ENCODE measurements at regions not wholly inside any gene's neighbourhood (a gene's known extent, or its start where the extent isn't known, plus 50 kb on each side); places are given as distances from the start of the nearest gene placed in this dataset.
"Not testable (repeated sequence)": the region's sequence is repeated elsewhere in the genome, so short reads cannot be mapped to it uniquely, and the experiment has no call there.

DNA sequence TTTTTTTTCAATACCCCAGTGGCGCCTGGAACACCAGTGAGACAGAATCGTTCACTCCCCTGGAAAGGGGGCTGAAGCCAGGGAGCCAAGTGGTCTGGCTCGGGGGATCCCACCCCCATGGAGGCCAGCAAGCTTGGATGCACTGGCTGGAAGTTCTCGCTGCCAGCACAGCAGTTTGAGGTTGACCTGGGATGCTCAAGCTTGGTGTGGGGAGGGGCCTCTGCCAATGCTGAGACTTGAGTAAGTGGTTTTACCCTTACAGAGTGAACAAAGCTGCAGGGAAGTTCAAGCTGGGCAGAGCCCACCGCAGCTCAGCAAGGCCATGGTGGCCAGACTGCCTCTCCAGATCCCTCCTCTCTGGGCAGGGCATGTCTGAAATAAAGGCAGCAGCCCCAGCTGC is 276.2 kb upstream of the CNTN6 start:
- no peak for DNase-seq (ENCODE audit: low read depth in 2 of 2)

- DNase-seq (ENCODE audit: low read depth in 2 of 2): no peak
Observed at GRCh38 chr3:834679-835078, 258.1 kb upstream of the CNTN6 start.

GRCh38 chr3:835096-835495 is 257.7 kb upstream of the CNTN6 start:
- DNase-seq (ENCODE audit: low read depth in 2 of 2): no peak

DNA sequence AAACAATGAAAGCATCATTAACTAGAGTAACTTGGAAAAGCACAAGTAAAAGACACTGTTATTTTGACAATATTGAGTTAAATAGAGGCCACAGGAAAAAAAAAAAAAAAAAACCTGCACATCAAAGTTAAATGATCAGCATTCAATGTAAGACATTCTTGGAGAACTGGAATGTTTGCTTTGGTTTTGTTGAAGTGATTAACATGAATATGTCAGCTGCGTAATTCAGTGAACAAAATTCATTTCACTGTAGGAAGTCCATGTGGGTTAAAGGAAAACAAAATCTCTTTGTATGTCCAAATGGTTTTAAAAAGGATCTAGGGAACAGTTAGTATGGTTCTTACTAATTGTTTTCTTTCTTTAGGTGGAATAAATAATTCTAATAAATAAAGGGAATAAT is 252.8 kb upstream of the CNTN6 start:
- DNase-seq (ENCODE audit: low read depth in 2 of 2): no peak

- DNase-seq (ENCODE audit: low read depth in 2 of 2): no peak
Observed at GRCh38 chr3:851098-851790, 241.6 kb upstream of the CNTN6 start.

DNA sequence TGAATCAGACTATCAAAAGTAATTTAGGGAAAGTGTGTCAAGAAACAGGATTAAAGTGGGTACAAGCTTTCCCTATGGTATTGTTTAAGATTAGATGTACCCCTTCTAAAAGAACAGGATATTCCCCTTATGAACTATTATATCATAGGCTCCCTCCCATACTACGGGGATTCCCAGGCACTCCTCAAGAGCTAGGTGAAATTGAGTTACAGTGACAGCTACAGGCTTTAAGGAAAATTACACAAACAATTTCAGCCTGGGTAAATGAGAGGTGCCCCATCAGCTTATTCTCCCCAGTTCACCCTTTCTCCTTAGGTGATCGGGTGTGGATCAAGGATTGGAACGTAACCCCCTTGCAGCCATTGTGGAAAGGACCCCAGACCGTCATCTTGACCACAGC is 240.8 kb upstream of the CNTN6 start:
- DNase-seq (ENCODE audit: low read depth in 2 of 2): no peak

DNA sequence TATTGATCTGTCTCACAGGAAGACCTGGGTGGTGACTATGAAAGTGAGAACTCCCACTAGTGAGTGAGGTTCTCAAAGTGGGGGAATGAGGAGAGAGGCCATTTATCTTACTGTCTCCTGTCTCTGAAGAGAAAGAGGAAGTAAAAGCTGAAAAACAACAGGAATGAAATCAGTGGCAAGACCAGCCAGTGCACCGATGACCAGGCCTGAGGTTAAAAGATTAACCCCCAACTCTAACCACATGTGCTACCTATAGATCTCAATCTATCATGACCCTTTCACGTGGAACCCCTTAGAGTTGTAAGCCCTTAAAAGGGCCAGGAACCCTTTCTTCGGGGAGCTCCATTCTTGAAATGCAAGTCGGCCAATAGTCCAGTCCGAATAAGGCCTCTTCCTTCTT is 239.3 kb upstream of the CNTN6 start:
- no peak for DNase-seq (ENCODE audit: low read depth in 2 of 2)

- DNase-seq (ENCODE audit: low read depth in 2 of 2): no peak
Observed at GRCh38 chr3:859135-859534, 233.7 kb upstream of the CNTN6 start.

DNA sequence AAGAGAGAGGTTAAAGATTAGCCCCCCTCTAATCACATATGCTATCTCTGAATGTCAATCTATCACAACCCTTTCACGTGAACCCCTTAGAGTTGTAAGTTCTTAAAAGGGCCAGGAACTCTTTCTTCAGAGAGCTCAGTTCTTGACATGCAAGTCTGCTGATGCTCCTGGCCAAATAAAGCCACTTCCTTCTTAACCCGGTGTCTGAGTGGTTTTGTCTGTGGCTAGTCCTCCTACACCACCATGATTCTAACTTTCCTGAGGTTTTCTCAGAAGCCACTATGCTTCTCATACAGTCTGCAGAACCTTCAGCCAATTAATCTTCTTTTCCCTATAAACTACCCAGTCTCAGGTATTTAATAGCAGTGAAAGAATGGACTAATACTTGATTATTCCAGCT is 231.1 kb upstream of the CNTN6 start:
- DNase-seq (ENCODE audit: low read depth in 2 of 2): no peak

GRCh38 chr3:869269-869668 is 223.6 kb upstream of the CNTN6 start:
- no peak for DNase-seq (ENCODE audit: low read depth in 2 of 2)

- DNase-seq (ENCODE audit: low read depth in 2 of 2): no peak
Observed at GRCh38 chr3:869734-870133, 223.1 kb upstream of the CNTN6 start.

- DNase-seq (ENCODE audit: low read depth in 2 of 2): no peak
Observed at GRCh38 chr3:871651-872050, 221.2 kb upstream of the CNTN6 start.

- DNase-seq (ENCODE audit: low read depth in 2 of 2): no peak
Observed at GRCh38 chr3:877001-877400, 215.8 kb upstream of the CNTN6 start.

DNA sequence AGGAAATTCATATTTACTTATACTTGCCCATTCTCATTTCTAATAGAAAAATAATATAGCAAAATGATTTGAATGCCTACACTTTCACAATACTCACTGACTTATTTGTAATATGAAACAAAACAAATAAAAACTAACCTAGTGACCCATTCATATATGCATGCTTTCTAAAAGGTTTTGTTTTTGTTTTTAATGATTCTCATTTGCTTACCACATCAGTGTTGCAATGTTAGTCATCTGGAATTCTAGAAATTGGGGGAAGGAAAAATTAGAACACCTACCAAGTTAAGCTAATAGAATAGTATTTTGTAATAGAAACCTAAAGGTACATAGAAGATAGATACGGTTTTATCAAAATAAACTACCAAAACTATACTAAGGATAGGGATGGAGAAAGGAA is 214.1 kb upstream of the CNTN6 start:
- DNase-seq (ENCODE audit: low read depth in 2 of 2): no peak

- no peak for DNase-seq (ENCODE audit: low read depth in 2 of 2)
Observed at GRCh38 chr3:880371-880770, 212.5 kb upstream of the CNTN6 start.

GRCh38 chr3:882533-882932 is 210.3 kb upstream of the CNTN6 start:
- no peak for DNase-seq (ENCODE audit: low read depth in 2 of 2)

- no peak for DNase-seq (ENCODE audit: low read depth in 2 of 2)
Observed at GRCh38 chr3:901953-902778, 190.7 kb upstream of the CNTN6 start.

DNA sequence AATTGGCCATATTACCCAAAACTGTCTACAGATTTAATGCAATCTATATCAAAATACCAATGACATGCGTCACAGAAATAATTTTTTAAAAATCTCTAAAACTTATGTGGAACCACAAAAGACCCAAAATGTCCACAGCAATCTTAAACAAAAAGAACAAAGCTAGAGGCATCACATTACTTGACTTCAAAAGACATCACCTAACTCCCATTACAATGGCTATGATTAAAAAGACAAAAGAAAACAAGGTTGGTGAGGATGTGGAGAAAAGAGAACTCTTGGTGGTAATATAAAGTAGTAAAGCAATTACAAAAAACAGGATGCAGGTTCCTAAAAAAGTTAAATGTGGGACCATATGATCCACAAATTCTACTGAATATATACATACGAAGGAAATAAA is 187.6 kb upstream of the CNTN6 start:
- DNase-seq (ENCODE audit: low read depth in 2 of 2): no peak

GRCh38 chr3:906739-907138 is 186.1 kb upstream of the CNTN6 start:
- DNase-seq (ENCODE audit: low read depth in 2 of 2): no peak

- no peak for DNase-seq (ENCODE audit: low read depth in 2 of 2)
Observed at GRCh38 chr3:908839-909238, 184.0 kb upstream of the CNTN6 start.

DNA sequence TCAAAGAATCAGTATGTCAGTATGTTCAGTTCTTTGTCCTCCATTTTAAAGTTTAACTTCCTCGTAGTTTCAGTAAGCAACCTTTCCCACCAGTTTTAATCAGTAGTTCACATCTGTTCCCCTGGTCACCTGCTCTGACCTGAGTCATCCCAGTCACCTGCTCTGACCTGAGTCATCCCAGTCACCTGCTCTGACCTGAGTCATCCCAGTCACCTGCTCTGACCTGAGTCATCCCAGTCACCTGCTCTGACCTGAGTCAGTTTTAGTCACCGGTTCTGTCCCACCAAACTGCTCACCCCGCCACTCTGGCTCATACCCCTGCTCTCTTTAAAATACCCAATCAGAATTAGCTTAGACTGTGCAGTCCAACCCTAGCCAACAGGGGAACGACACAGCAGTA is 180.1 kb upstream of the CNTN6 start:
- DNase-seq (ENCODE audit: low read depth in 2 of 2): not testable (repeated sequence)

GRCh38 chr3:923161-923910 is 169.5 kb upstream of the CNTN6 start:
- no peak for DNase-seq (ENCODE audit: low read depth in 2 of 2)

GRCh38 chr3:930866-931265 is 162.0 kb upstream of the CNTN6 start:
- DNase-seq (ENCODE audit: low read depth in 2 of 2): no peak
